NCI-H187 treated with DMSO at 0.1 percent for 48 hours (cell line): ENCODE measurements at regions not wholly inside any gene's neighbourhood (a gene's known extent, or its start where the extent isn't known, plus 50 kb on each side); places are given as distances from the start of the nearest gene placed in this dataset.

Source experiments
- DNase-seq: peaks from one replicate; lab custom pipeline; 2025; lab: John Stamatoyannopoulos, UW

DNA sequence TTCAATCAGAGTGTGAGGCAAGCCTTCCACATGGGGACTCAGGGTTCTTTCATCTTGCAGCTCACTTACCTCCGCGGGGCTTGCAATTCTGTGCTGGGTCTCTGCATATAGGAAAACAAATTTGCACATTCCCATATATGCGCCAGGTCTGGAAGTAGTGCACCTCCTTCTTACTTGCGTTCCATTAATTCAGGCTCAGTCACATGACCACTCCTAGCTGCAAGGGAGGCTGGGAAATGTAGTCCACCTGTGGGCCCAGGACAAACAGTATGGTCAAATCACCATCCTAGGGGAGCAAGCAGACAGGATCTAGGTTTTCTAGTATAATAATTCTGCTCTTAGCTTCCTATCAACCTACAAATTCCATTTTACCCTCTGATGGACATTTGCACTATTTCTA, 160.4 kb downstream of the AACS start:
- no peak for DNase-seq

DNA sequence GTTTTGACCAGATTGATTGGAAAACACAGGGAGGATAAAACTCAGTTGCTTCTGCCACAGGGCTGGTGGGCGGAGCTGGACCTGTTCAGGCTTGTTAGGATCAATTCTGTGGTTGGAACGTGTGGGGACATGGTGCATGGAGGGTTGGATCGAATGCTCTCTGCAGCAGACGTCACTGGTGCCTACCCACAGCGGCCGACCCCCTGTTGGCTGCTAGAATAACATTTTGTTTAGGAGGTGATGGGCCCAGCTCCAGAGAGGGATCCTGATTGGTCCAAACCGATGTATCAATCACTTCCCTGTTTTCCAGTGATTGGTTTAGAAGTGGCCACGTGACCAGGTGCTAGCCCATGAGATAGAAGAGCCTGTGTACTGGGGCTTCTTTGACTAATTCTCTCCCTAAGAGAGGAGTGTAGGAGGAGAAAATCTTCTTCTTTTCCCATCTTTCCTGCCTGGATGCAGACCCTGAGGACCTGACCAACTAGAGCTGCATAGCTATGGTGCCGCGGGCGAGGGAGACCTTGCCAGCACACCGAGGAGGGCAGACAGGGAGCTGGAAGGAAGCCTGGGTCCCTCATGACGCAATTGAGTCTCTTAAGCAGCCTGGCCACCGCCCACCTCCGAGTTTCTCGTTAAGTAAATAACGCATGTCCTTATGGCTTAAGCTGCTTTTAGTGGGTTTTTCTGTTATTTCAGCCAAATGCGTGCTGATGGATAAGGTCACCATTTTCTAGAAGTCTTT, 163.5 kb downstream of the AACS start:
- no peak for DNase-seq

DNA sequence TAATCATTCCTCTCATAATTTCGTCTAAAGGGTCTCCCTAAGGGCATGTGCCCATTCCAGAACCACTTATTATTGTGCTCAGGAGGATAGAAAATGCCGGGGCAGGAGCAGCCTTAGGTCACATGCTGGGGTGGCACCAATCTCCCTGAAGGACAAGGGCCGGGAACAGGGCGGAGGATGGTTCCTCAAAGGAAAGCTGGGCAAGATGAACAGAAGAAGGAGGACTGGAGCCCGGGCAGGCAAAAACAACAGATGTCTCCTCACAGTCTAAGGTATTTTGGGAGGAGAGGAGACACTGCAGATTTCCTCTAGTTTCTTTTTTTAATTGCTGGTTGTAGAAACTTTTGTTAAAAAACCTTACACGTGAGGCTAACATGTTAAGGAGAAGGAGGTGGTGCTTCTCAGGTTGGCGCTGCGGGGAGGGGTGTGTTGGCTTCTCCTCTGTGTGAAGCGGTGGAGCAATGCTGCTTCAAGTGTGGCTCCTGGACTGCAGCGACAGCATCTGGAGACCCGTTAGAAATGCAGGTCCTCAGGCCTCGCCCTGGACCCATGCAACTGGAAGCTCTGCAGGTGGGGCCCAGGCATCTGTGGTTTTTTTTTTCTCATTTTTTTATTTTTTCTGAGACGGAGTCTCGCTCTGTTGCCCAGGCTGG, 164.8 kb downstream of the AACS start:
- no peak for DNase-seq

DNA sequence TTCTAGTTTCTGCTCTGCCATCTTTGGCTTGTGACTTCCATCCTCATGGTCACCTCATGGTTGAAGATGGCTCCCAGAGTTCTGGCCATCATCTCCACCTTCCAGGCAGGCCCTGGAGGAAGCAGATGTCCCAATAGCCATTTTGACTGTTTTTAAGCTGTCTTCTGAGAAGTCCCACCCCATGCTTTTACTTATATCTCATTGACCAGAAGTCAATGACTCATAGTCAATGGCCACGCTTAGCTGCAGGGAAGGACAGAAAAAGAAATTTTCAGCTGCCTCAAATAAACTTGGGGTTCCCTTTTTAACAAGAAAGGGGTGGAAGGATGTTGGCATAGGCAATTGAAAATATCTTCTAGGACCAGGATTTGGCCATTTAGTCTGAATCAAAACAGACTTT, 168.1 kb downstream of the AACS start:
- DNase-seq = no peak

DNA sequence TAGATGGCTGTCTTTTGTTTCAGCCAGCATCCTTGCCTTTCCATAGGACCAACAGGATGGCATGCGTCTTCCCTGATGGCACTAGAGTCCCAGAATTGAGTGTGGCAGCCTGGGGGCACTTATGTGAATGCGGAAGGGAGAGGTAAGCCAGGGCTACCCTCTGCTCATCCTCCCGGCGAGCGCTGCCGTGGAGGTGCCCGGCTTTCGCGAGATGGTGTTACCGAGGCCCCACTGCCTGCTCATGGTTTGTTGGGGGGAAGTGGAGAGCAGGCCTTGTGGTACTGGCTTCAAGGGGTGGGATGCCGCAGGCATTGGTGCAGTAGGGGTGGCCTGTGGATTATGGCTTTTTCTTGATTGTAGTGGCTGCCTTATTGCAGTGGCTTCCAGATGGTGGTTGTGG, 174.3 kb downstream of the AACS start:
- DNase-seq = no peak

DNA sequence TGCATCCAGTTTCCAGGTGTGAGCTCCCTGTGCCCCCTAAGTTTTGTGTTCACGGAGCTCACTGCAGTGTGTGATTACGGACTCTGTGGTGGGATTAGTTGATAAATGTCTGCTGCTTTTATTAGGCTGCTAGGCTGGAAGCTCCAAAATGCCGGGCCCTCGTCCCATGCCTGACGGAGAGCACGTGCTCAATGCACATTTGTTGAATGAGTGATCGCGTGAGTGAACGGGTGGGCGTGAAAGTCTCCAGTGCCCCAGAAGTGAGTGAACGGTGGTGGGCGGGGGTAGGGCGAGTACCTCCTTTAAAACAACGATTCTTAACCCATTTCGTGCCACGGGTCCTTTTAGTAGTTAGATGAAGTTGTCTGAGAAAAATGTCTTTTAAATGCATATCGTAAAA, 175.5 kb downstream of the AACS start:
- no peak for DNase-seq

DNA sequence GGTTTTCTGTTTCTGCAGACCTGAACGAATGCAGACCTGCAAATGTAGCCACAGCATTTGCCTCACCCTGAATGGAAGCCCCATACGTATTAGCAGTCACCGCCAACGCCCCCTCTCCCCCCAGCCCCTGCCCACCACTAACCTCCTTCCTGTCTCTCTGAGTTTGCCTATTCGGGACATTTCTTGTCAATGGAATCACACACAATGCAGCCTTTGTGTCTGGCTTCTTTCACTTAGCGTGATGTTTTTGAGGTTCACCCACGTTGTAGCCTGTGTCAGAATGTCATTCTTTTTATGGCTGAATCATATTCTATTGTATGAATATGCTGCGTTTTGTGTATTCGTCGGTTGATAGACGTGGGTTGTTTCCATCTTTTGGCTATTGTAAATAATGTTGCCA, 178.6 kb downstream of the AACS start:
- DNase-seq = no peak

DNA sequence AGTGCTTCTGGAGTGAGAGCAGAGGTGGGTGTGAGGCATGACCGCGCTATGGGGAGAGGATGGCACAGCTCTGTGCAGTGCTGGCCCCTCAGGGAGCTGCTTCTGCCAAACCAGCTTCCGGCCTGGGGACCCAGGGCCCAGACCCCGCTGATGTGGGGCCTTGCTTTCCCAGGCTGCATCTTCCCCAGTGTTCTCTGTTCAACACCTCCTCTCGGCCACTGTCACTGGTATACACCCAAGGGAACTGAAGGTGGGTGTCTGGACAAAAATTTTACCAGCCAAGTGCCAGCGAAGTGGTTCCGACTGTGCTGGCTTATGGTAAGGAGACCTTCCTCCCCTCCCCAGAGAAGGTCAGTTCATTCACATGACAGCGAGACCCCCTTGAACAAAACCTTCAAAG, 179.1 kb downstream of the AACS start:
- DNase-seq = no peak

DNA sequence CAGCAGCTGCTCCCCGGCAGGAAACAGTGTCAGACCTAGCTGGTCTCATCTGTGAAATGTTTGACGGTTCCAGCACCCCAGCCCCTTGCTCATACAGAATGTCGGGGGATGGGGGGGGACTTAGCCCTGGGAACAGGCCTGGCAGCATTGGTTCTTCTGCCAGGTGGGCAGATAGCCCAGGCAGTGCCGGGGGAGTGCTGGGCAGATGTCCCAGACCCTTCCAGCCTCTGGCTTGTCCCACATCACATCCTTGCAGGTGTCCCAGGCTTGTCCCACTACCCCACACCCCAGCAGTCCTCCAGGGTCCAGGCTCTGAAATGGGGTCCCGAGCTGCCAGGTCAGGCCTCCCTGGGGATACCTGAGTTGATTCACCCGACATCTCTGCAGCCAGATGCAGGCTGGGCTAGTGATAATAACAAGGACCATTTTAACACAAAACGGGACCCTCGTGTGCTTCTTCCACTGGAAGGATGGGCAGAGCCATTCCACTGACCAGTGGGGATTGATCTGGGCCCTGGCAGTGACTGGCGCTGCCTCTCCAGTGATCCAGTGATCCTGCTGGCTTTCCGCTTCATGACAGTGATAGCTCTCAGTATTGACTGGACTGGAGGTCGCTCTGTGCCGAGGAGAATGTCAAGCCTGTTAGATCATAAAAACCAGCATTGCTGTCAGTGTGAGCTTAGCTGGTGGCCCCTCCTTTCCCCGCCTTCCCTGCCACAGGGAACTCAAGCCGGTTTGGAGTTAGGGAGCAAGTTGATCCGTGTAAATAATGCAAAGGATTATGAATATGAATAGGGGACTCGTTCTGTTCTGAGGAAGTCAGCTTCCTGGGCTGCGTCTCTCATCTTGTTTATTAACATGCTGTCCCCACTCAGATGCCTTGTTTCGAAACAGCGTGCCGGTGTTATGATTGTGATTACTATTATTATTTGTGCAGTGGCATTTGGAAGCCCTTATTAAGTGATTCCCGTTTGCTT, 180.6 kb downstream of the AACS start:
- no peak for DNase-seq

DNA sequence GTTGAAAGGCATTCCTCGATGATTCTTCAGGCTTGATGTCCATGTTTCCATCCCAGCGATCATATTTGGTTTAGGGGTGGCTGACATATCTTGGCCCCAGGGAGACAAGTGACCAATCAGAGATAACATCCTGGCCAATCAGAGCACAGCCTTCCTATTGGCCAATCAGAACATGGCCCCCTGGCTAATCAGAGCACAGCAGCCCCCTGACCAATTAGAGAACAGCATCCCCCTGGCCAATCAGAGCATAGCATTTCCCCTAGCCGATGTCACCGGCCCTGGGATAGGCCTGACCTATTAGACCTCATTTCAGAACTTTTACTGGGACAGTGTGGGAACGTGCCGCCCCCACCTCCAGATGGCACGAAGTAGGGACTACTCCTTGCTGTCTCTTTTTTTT, 182.2 kb downstream of the AACS start:
- DNase-seq = no peak

DNA sequence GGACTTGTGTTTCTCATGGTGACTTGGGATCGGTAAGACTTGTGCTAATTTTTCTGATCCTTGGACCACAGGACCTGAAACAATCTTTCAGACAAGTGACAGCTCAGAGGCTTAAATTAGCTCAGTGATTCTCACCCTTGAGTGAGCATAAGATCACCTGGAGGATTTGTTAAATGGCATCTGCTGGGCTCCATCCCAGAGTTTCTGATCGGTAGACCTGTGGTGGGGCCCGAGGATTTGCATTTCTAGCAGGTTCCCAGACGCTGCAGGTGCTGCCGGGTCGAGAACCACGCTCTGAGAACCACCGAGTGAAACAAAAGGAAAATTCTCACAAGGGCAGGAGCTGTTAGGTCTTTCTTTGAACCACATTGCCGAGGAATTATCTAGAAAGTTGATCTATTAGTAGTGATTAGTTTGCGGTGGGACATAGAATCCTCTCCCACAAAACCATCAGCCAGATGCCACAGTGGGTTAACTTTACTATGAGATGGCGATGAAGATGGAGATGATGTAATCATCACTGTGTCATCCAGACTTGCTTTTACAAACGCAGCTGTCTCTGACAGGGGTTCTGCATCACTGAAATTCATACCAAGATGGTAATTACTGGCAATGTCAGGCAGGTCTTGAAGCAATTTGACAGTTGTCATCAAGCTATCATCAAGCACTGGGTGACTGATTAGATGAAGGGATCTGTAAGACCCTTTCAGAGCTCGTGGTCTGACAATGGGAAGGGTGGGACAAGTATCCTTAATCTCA, 184.0 kb downstream of the AACS start:
- DNase-seq = no peak

DNA sequence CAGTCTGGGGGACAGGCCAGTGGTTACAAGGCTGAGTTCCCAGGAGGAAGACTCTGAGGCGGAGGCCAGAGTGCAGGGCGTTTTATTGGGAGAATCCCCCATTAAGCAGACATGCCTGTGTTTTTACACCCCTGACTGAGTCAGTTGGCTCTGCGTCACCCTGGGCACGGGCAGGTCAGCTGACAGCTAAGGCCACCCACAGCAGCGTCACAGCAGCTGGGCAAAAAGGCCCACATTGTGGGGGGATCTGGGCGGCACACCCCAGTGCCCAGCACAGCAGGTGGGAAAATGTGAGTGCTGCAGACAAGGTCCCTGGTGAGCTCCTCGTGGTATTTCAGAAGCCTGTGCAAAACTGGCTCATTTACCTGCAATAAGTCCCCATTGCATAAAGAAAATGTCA, 184.7 kb downstream of the AACS start:
- DNase-seq = no peak

DNA sequence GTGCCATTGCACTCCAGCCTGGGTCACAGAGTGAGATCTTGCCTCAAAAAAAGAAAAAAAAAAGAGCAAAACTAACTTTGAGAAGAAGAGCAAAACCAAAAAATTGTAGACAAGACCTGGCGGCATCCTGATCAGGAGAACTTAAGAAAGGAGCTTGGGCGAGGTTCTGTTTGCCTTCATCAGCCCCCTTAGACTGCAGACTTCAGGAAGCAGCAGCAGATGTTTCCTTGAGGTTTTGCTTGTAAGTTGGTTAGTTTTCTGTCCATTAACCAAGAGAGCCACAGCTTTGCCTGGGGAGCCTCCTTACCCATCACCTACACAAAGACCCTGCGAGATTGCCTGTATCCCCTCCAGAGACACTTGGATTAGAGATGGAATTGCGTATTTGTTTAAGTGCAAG, 189.0 kb downstream of the AACS start:
- DNase-seq = no peak

DNA sequence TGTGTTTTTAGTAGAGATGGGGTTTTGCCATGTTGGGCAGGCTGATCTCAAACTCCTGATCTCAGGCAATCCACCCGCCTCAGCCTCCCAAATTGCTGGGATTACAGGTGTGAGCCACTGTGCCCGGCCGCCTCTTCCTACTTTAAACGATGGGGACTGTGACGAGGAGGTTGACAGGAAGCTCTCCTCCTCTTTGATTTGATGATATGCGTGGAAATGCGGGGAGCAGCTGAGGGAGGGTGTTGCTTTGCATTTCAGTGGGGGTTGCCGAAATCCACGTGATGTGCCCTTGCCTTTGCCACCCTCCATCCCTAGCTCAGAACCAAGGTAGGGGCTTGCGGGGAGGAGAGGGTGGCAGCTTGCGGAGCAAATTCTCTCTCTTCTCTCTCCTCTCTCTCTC, 189.6 kb downstream of the AACS start:
- DNase-seq = no peak

DNA sequence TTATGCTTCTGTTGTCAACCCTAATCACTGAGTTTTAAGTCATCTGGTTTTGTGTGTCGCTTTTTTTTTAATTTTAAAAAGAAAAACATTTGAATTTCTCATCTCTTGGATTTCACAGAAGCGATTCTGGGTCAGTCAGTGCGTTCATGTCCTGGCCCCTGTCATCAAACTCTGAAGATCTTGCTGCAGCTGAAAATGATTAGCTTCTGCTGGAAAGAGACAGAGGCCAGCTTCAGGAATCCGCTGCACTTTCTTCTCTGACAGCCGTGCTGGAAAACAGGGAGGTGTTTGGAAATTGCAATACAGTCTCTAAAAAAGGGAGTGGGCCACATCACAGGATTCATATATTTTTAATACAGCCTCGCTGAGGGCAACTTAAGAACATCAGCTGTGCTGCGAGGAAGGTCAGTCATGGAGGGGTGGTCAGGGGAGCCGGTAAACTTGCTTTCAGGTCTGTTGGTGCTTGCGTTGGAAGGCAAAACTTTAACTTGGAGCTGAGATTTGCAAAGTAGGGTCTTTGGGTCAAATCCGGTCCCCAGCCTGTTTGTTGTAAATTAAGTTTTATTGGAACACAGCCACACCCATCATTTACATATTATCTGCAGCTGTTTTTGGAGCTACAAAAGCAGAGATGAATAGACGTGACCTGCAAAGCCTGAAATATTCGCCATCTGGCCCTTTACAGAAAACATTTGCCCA, 190.8 kb downstream of the AACS start:
- no peak for DNase-seq

DNA sequence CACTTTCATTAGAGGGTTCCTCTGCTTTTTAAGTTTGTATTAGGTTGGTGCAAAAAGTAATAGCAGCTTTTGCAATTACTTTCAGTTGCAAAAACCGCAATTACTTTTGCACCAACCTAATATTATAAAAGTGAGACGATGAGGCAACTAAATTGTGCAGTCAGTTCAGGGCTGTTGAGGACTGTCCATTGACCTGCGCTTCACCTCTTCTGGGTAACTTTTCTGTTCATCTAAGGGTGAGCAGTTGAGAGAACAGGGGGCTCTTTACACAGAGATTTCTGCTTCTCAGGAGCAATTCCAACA, 191.3 kb downstream of the AACS start:
- no peak for DNase-seq

DNA sequence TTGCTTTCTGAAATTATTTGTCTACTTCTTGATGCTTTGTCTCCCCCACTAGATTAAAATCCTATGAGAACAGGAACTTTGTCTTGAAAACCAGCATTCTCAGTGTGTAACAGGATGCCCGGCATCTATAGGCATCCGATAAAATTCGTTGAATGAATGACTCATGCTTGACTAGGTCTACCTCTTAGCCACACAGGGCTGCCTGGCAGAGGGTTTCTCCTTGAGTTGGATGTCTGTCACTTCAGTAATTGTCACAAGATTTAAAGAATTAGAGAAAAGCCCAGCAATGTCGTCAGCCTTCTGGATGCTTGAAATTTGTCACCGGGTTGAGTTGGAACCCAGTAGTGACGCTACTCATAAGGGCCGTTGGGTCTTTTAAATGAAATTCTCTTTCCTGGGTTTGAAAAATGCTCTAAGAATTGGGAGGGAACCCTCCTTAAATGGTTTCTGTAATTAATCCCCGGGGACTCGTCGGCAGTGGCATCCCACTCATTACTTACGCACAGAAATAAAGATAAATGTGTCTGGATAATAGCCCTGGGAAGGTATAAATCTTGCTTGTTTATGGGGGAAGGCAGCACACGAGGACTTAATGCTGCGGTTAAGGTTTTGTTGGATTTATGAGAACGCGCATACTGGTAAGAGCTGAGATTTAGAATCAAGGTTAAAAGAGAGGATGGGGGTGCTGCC, 194.1 kb downstream of the AACS start:
- DNase-seq = no peak

DNA sequence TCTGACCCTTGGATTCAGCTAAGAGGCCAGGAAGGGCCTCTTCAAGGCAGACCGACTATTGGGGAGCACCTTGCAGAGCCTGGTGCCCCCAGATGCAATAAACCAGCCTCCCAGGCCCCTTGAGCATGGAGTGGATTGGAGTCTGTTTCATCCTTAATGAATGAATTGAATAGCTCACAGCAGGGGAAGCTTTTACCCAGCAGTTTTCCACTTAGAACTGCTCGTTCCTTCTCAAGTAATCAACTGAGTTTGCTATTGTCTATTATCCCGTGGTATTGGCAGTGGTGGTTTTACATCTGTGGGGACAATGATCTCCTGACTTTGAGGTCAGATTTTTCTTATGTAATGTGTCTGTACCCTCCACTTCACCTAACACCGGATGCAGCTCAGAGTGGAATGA, 197.6 kb downstream of the AACS start:
- DNase-seq = no peak

DNA sequence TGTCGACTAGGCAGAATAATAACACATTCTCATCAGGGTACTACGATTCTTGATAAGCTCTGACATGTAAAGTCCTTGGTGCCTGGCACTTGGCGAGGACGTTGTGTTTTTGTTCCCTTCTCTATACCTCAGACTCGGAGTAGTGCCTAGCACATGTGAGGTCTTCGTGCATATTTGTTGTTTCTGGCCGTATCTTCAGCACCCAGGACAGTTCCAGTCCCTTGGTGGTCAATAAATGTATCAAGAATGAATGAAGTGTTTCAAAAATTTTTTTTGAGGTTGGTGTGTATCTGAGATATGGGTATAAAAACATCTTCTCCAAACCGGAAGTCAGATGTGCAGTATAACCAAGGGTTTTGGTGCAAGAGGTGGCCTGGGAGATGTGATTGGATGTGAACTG, 198.2 kb downstream of the AACS start:
- no peak for DNase-seq

DNA sequence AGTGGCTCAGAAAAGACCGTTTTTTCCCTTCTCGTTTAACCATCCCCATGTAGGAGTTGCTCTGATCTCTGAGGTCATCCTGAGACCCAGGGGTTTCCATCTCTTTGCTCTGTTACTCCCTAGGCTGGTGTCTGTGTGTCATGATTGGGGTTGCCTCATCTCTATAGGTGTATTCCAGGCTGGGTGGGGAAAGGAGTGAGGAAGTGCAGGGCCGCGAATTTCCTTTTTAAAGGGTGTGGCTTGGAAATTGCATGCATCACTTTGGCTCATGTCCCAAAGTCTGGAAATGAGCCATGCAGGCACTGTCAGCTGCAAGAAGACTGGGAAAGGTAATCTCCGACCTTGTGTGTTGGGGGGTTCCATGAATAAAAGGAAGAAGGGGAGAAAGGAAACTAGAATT, 201.9 kb downstream of the AACS start:
- DNase-seq = no peak

DNA sequence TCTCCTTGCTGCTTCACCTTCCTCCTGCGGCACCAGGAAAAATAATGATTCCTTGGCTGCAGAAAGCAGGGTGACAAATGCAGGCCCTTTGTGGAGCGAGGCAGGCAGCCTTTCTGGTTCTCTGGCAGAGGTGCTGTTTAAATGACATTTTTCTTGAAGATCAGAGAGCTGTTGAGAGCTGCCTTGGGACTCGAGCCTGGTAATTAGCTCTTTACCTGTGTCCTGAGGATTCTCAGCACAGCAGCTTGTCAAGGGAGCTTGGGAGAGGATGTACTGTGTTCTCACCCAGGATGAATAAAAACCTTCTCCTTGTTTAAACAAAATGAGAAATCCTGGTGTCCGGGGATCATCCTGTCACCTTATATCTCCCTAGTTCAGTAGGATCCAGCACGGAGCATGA, 204.0 kb downstream of the AACS start:
- no peak for DNase-seq
